ENCODE measurements at regions not wholly inside any gene's neighbourhood (a gene's known extent, or its start where the extent isn't known, plus 50 kb on each side); places are given as distances from the start of the nearest gene placed in this dataset.

DNA sequence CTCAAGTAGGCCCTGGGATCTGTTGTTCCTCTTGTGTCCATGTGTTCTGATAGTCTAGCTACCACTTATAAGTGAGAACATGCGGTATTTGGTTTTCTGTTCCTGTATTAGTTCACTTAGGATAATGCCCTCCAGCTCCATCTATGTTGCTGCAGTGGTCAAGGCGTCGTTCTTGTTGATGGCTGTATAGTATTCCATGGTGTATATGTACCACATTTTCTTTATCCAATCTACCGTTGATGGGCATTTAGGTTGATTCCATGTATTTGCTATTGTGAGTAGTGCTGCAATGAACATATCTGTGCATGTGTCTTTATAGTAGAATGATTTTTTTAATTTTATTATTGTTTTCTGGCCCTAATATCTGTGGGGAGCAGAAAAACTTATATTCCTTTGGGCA is 74.3 kb downstream of the MAT2B start:
- TF ChIP-seq, protein P1, sequence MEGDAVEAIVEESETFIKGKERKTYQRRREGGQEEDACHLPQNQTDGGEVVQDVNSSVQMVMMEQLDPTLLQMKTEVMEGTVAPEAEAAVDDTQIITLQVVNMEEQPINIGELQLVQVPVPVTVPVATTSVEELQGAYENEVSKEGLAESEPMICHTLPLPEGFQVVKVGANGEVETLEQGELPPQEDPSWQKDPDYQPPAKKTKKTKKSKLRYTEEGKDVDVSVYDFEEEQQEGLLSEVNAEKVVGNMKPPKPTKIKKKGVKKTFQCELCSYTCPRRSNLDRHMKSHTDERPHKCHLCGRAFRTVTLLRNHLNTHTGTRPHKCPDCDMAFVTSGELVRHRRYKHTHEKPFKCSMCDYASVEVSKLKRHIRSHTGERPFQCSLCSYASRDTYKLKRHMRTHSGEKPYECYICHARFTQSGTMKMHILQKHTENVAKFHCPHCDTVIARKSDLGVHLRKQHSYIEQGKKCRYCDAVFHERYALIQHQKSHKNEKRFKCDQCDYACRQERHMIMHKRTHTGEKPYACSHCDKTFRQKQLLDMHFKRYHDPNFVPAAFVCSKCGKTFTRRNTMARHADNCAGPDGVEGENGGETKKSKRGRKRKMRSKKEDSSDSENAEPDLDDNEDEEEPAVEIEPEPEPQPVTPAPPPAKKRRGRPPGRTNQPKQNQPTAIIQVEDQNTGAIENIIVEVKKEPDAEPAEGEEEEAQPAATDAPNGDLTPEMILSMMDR (IDR thresholded peaks at IDR 0.05): no peak
- no peak for TF ChIP-seq EZH2 (IDR thresholded peaks at IDR 0.05; ENCODE audit: borderline replicate concordance, insufficient read depth, low read depth, low read length, poor library complexity, severe bottlenecking)
